ENCODE measurements at regions not wholly inside any gene's neighbourhood (a gene's known extent, or its start where the extent isn't known, plus 50 kb on each side); places are given as distances from the start of the nearest gene placed in this dataset.

DNA sequence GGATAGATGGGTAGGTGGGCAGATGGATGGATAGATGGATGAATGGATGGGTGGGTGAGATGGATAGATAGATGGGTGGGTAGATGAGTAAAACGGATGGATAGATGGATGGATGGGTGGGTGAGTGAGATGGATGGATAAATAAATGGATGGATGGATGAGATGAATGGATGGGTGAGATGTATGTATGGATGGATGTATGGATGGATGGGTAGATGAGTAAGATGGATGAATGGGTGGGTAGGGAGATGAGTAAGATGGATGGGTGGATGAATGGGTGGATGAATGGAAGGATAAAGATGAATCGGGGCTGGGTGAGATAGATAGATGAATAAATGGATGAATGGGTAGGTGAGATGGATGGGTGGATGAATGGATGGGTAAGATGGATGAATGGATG lies 210.1 kb downstream of the TFAP2C start:
- H3K4me1 ChIP-seq = no peaks in the 10 kb centered on the region
- TF ChIP-seq, protein P1, sequence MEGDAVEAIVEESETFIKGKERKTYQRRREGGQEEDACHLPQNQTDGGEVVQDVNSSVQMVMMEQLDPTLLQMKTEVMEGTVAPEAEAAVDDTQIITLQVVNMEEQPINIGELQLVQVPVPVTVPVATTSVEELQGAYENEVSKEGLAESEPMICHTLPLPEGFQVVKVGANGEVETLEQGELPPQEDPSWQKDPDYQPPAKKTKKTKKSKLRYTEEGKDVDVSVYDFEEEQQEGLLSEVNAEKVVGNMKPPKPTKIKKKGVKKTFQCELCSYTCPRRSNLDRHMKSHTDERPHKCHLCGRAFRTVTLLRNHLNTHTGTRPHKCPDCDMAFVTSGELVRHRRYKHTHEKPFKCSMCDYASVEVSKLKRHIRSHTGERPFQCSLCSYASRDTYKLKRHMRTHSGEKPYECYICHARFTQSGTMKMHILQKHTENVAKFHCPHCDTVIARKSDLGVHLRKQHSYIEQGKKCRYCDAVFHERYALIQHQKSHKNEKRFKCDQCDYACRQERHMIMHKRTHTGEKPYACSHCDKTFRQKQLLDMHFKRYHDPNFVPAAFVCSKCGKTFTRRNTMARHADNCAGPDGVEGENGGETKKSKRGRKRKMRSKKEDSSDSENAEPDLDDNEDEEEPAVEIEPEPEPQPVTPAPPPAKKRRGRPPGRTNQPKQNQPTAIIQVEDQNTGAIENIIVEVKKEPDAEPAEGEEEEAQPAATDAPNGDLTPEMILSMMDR (IDR thresholded peaks at IDR 0.05; ENCODE audit: low read depth, low read length) = no peak
- H3K27me3 ChIP-seq = no peaks in the 10 kb centered on the region
- no peak for DNase-seq
- no peak overlapping the region for H3K4me3 ChIP-seq (ENCODE audit: low read depth, low read length)
- H3K36me3 ChIP-seq = no peaks in the 10 kb centered on the region
- no peaks in the 10 kb centered on the region for H3K9me3 ChIP-seq

DNA sequence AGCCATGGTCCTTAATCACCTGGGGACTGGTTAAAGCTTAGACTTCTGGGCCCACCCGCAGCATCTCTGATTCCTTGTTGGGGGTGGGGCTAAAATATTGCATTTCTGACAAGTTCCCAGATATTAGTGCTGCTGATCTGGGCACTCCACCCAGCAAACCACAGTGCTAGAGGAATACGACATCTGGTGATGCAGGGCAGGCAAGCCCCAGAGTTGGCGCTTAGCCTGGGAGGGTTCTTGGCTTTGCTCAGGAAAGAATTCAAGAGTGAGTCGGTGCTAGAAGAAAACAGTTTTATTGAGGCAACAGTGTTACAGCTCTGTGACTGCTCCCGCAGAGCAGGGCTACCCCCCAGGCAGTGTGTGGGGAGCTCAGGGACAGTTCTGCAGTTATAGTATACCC lies 210.7 kb downstream of the TFAP2C start:
- TF ChIP-seq, protein P1 (IDR thresholded peaks at IDR 0.05; ENCODE audit: low read depth, low read length) = no peak
- Histone ChIP-seq H3K9me3 (no peaks in the 10 kb centered on the region), H3K4me3 (ENCODE audit: low read depth, low read length) (no peak overlapping the region), H3K36me3 (no peaks in the 10 kb centered on the region), H3K27me3 (no peaks in the 10 kb centered on the region), H3K4me1 (no peaks in the 10 kb centered on the region)
- DNase-seq = no peak

- no peaks in the 10 kb centered on the region for H3K36me3 ChIP-seq
- H3K4me1 ChIP-seq = no peaks in the 10 kb centered on the region
- H3K9me3 ChIP-seq = no peaks in the 10 kb centered on the region
- DNase-seq = no peak
- TF ChIP-seq, protein P1 (IDR thresholded peaks at IDR 0.05; ENCODE audit: low read depth, low read length) = no peak
- no peaks in the 10 kb centered on the region for H3K27me3 ChIP-seq
- H3K4me3 ChIP-seq (ENCODE audit: low read depth, low read length) = no peak overlapping the region
These were observed 211.7 kb downstream of the TFAP2C start for GRCh38 chr20:56840716-56841261.

DNA sequence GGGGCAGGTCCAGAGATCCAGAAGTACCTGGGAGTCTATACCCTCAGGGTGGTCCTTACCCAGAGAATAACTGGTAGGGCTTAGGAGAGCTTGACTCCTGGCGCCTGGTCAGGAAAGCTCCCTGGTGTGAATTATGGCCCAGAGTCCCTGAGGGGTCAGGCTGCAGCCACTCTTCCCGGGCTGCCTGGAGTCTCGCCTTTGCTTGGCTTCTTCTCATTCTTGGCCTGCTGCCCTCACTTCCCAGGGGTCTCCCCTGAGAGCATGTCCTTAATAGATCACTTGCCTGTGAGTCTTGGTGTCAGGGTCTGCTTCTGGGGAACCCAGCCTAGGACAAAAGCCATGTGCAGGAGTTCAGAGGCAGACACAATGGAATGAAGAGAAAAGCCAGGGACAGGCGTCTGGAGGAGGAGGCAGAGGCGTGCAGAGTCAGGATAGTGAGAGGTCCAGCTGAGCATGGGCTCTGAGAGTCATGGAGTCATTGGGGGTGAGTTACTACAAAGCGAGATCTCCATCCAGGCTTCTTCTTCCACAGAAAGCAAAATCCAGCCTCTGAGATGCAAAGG lies 212.3 kb downstream of the TFAP2C start:
- Histone ChIP-seq H3K36me3 (no peaks in the 10 kb centered on the region), H3K4me3 (ENCODE audit: low read depth, low read length) (no peak overlapping the region), H3K9me3 (no peaks in the 10 kb centered on the region), H3K27me3 (no peaks in the 10 kb centered on the region), H3K4me1 (no peaks in the 10 kb centered on the region)
- no peak for DNase-seq
- TF ChIP-seq, protein P1 (IDR thresholded peaks at IDR 0.05; ENCODE audit: low read depth, low read length) = no peak

DNA sequence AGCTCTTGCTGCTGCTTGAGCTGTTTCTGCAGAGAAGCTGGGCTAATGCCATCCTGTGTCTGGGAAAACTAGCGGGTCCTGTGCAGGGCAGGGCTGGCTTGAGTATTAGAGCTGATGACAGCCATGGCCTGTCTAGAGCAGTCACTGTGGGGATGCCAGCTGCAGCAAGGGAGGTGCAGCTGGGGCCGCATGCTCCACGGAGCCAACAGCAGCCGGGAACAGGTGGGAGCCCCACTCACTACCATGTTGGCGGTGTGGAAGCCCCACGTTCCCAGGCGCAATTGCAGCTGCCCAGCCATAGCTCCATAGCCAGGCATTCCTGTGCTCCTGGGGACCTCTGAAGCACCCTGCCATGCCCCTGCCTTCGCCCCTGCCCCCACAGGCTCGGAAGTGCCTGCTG lies 212.9 kb downstream of the TFAP2C start:
- H3K36me3 ChIP-seq = no peaks in the 10 kb centered on the region
- TF ChIP-seq, protein P1 (IDR thresholded peaks at IDR 0.05; ENCODE audit: low read depth, low read length) = no peak
- DNase-seq = no peak
- no peaks in the 10 kb centered on the region for H3K27me3 ChIP-seq
- H3K4me1 ChIP-seq = no peaks in the 10 kb centered on the region
- H3K9me3 ChIP-seq = no peaks in the 10 kb centered on the region
- no peak overlapping the region for H3K4me3 ChIP-seq (ENCODE audit: low read depth, low read length)

DNA sequence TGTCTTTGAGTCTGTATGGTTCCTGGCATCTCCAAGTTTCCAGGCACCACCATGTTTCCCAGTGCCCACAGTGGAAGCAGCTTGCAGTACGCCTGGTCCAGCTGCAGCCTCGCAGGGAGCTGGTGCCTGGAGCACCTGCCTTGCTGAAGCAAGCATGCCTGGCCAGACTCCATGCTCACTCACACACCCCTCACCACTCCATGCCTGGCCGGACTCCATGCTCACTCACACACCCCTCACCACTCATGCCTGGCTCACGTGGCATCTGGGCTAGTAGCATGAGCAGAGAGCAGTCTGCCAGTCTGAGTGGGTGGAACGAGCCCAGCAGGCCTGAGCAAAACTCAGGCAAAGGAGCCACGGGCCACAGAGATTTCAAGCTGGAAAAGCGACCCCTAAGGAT lies 214.3 kb downstream of the TFAP2C start:
- Histone ChIP-seq H3K9me3 (no peaks in the 10 kb centered on the region), H3K4me1 (no peaks in the 10 kb centered on the region), H3K4me3 (ENCODE audit: low read depth, low read length) (no peak overlapping the region), H3K36me3 (no peaks in the 10 kb centered on the region), H3K27me3 (no peaks in the 10 kb centered on the region)
- TF ChIP-seq, protein P1 (IDR thresholded peaks at IDR 0.05; ENCODE audit: low read depth, low read length) = no peak
- DNase-seq = no peak

All from BE2C (cell line).